Activated CD4-positive, alpha-beta memory T cell treated with anti-CD3 and anti-CD28 coated beads, Interleukin-2, amount 10 ng/mL, durations not matched to agents 7 days and 5 days (primary cell): ENCODE measurements at regions not wholly inside any gene's neighbourhood (a gene's known extent, or its start where the extent isn't known, plus 50 kb on each side); places are given as distances from the start of the nearest gene placed in this dataset.

Source experiments
- CTCF ChIA-PET: fragments of 350-600 bp; sonication (Branson Sonifier 250); formaldehyde crosslinking; loops from one replicate; lab custom pipeline; 2021; ENCODE audit warnings: antibody characterized with exemption, inconsistent platforms; lab: Charles Lee
- POLR2A ChIA-PET: fragments of 350-600 bp; sonication (Branson Sonifier 250); formaldehyde crosslinking; loops from one replicate; lab custom pipeline; 2021; ENCODE audit warnings: antibody characterized with exemption; lab: Charles Lee
- DNase-seq: peaks from one replicate; pipeline ENCODE4 v3.0.0-alpha.2; 2020
- H3K27ac Mint-ChIP-seq: one replicate; pipeline ENCODE4 v1.8.0; 2021; ENCODE audit warnings: mild to moderate bottlenecking, mixed read lengths
- H3K27me3 Mint-ChIP-seq: one replicate; pipeline ENCODE4 v1.8.0; 2021; ENCODE audit warnings: mixed read lengths
- H3K36me3 Mint-ChIP-seq: one replicate; pipeline ENCODE4 v1.8.0; 2021; ENCODE audit warnings: low read depth, mixed read lengths
- H3K4me1 Mint-ChIP-seq: one replicate; pipeline ENCODE4 v1.8.0; 2021; ENCODE audit warnings: mixed read lengths
- H3K4me3 Mint-ChIP-seq: one replicate; pipeline ENCODE4 v1.8.0; 2021; ENCODE audit warnings: mild to moderate bottlenecking, mixed read lengths
- H3K9me3 Mint-ChIP-seq: one replicate; pipeline ENCODE4 v1.8.0; 2021; ENCODE audit warnings: mixed read lengths

- Mint-ChIP-seq H3K4me3 (no peak overlapping the region), H3K36me3 (no peaks in the 10 kb centered on the region), H3K27ac (no peak overlapping the region), H3K4me1 (no peaks in the 10 kb centered on the region), H3K27me3 (peaks cover 36% of the 10 kb centered on the region), H3K9me3 (no peaks in the 10 kb centered on the region)
- ChIA-PET CTCF (interaction anchor here (3.3 kb wide), 1 partner anchor 29 kb away, joined by 8 read pairs; no protein-coding TSS in a partner anchor), POLR2A (interaction anchor here (1.2 kb wide), 1 partner anchor 10 kb away, joined by 3 read pairs; no protein-coding TSS in a partner anchor)
- DNase-seq, result no peak
These were observed 214.8 kb downstream of the MTX2 start for GRCh38 chr2:176483901-176484568.

- ChIA-PET CTCF (no interaction called here), POLR2A (interaction anchor here (1.2 kb wide), 1 partner anchor 11 kb away, joined by 3 read pairs; no protein-coding TSS in a partner anchor)
- Mint-ChIP-seq H3K27me3 (peaks cover 37% of the 10 kb centered on the region), H3K27ac (no peak overlapping the region), H3K4me1 (no peaks in the 10 kb centered on the region), H3K4me3 (no peak overlapping the region), H3K9me3 (no peaks in the 10 kb centered on the region), H3K36me3 (no peaks in the 10 kb centered on the region)
- no peak for DNase-seq
These were observed 215.6 kb downstream of the MTX2 start for GRCh38 chr2:176484838-176485237.

- POLR2A ChIA-PET, result no interaction called here
- no peak for DNase-seq
- no peak overlapping the region for H3K4me3 Mint-ChIP-seq
- no peaks in the 10 kb centered on the region for H3K36me3 Mint-ChIP-seq
- H3K27me3 Mint-ChIP-seq, result peaks cover 35% of the 10 kb centered on the region
- peaks cover 6% of the 10 kb centered on the region for H3K4me1 Mint-ChIP-seq
- no peaks in the 10 kb centered on the region for H3K9me3 Mint-ChIP-seq
- no peak overlapping the region for H3K27ac Mint-ChIP-seq
- CTCF ChIA-PET, result no interaction called here
These were observed 219.2 kb downstream of the MTX2 start for GRCh38 chr2:176488431-176488830.

GRCh38 chr2:176490061-176490861 lies 221.0 kb downstream of the MTX2 start:
- POLR2A ChIA-PET, result no interaction called here
- H3K27me3 Mint-ChIP-seq, result peaks cover 50% of the 10 kb centered on the region
- peaks cover 6% of the 10 kb centered on the region for H3K4me1 Mint-ChIP-seq
- H3K36me3 Mint-ChIP-seq, result no peaks in the 10 kb centered on the region
- H3K4me3 Mint-ChIP-seq, result no peak overlapping the region
- DNase-seq, result no peak
- CTCF ChIA-PET, result interaction anchor here (1.4 kb wide), 1 partner anchor 64 kb away, joined by 3 read pairs; no protein-coding TSS in a partner anchor
- no peak overlapping the region for H3K27ac Mint-ChIP-seq
- H3K9me3 Mint-ChIP-seq, result no peaks in the 10 kb centered on the region

GRCh38 chr2:176491172-176491904 lies 222.1 kb downstream of the MTX2 start:
- no peak overlapping the region for H3K4me3 Mint-ChIP-seq
- no peaks in the 10 kb centered on the region for H3K36me3 Mint-ChIP-seq
- H3K27me3 Mint-ChIP-seq, result peaks cover 55% of the 10 kb centered on the region
- CTCF ChIA-PET, result interaction anchor here (1.4 kb wide), 1 partner anchor 36 kb away, joined by 4 read pairs; no protein-coding TSS in a partner anchor
- H3K27ac Mint-ChIP-seq, result no peak overlapping the region
- POLR2A ChIA-PET, result no interaction called here
- H3K4me1 Mint-ChIP-seq, result peaks cover 6% of the 10 kb centered on the region
- no peaks in the 10 kb centered on the region for H3K9me3 Mint-ChIP-seq
- DNase-seq, result no peak

- ChIA-PET POLR2A (no interaction called here), CTCF (no interaction called here)
- Mint-ChIP-seq H3K4me1 (peaks cover 6% of the 10 kb centered on the region), H3K4me3 (no peak overlapping the region), H3K27ac (no peak overlapping the region), H3K9me3 (no peaks in the 10 kb centered on the region), H3K27me3 (peaks cover 47% of the 10 kb centered on the region), H3K36me3 (no peaks in the 10 kb centered on the region)
- DNase-seq, result no peak
These were observed 223.3 kb downstream of the MTX2 start for GRCh38 chr2:176492583-176492982.

- H3K4me1 Mint-ChIP-seq, result peaks cover 6% of the 10 kb centered on the region
- no peak for DNase-seq
- no peaks in the 10 kb centered on the region for H3K9me3 Mint-ChIP-seq
- ChIA-PET CTCF (no interaction called here), POLR2A (no interaction called here)
- H3K27me3 Mint-ChIP-seq, result peaks cover 44% of the 10 kb centered on the region
- H3K36me3 Mint-ChIP-seq, result no peaks in the 10 kb centered on the region
- H3K27ac Mint-ChIP-seq, result no peak overlapping the region
- no peak overlapping the region for H3K4me3 Mint-ChIP-seq
These were observed 224.1 kb downstream of the MTX2 start for GRCh38 chr2:176493226-176493825.

- no peaks in the 10 kb centered on the region for H3K36me3 Mint-ChIP-seq
- H3K9me3 Mint-ChIP-seq, result no peaks in the 10 kb centered on the region
- H3K27me3 Mint-ChIP-seq, result peaks cover 40% of the 10 kb centered on the region
- no peak overlapping the region for H3K27ac Mint-ChIP-seq
- H3K4me1 Mint-ChIP-seq, result peaks cover 6% of the 10 kb centered on the region
- no peak for DNase-seq
- POLR2A ChIA-PET, result no interaction called here
- H3K4me3 Mint-ChIP-seq, result no peak overlapping the region
- CTCF ChIA-PET, result interaction anchor here (3.2 kb wide), 1 partner anchor 60 kb away, joined by 9 read pairs; no protein-coding TSS in a partner anchor
These were observed 224.7 kb downstream of the MTX2 start for GRCh38 chr2:176493909-176494308.

- ChIA-PET CTCF (interaction anchor here (3.2 kb wide), 1 partner anchor 59 kb away, joined by 9 read pairs; no protein-coding TSS in a partner anchor), POLR2A (no interaction called here)
- Mint-ChIP-seq H3K4me3 (no peak overlapping the region), H3K27me3 (peaks cover 37% of the 10 kb centered on the region), H3K27ac (no peak overlapping the region), H3K36me3 (no peaks in the 10 kb centered on the region), H3K9me3 (no peaks in the 10 kb centered on the region), H3K4me1 (peaks cover 6% of the 10 kb centered on the region)
- no peak for DNase-seq
These were observed 225.7 kb downstream of the MTX2 start for GRCh38 chr2:176494949-176495353.

GRCh38 chr2:176495826-176496225 lies 226.6 kb downstream of the MTX2 start:
- Mint-ChIP-seq H3K9me3 (no peaks in the 10 kb centered on the region), H3K4me3 (no peak overlapping the region), H3K36me3 (no peaks in the 10 kb centered on the region), H3K4me1 (peaks cover 6% of the 10 kb centered on the region), H3K27ac (no peak overlapping the region), H3K27me3 (peaks cover 40% of the 10 kb centered on the region)
- CTCF ChIA-PET, result interaction anchor here (3.2 kb wide), 1 partner anchor 59 kb away, joined by 9 read pairs; no protein-coding TSS in a partner anchor
- POLR2A ChIA-PET, result no interaction called here
- DNase-seq, result no peak

- CTCF ChIA-PET, result interaction anchor here (0.6 to 3.2 kb wide), 2 partner anchors 58 to 297 kb away, joined by 3 to 9 read pairs; no protein-coding TSS in a partner anchor
- Mint-ChIP-seq H3K27me3 (peaks cover 45% of the 10 kb centered on the region), H3K36me3 (no peaks in the 10 kb centered on the region), H3K4me3 (no peak overlapping the region), H3K27ac (no peak overlapping the region), H3K9me3 (no peaks in the 10 kb centered on the region), H3K4me1 (no peaks in the 10 kb centered on the region)
- no peak for DNase-seq
- POLR2A ChIA-PET, result no interaction called here
These were observed 227.5 kb downstream of the MTX2 start for GRCh38 chr2:176496761-176497160.

GRCh38 chr2:176500901-176501300 lies 231.7 kb downstream of the MTX2 start:
- POLR2A ChIA-PET, result no interaction called here
- Mint-ChIP-seq H3K27me3 (peaks cover 22% of the 10 kb centered on the region), H3K27ac (no peak overlapping the region), H3K9me3 (no peaks in the 10 kb centered on the region), H3K36me3 (no peaks in the 10 kb centered on the region), H3K4me1 (no peaks in the 10 kb centered on the region), H3K4me3 (no peak overlapping the region)
- no peak for DNase-seq
- CTCF ChIA-PET, result no interaction called here
